A549 (cell line): ENCODE measurements at regions not wholly inside any gene's neighbourhood (a gene's known extent, or its start where the extent isn't known, plus 50 kb on each side); places are given as distances from the start of the nearest gene placed in this dataset.

Source experiments
- ATAC-seq, 2 experiments: fragments of 200-7000 bp in 1 of 2; fragments of >200 bp in 1 of 2; cut with Nextera tagmentation in 1 of 2; cut with Tn5 transposase in 1 of 2; 3 replicates each; pipeline versions ENCODE4 v1.8.0 to v1.9.1; 2018 to 2020; ENCODE audit warnings: mild to moderate bottlenecking in 1 of 2, moderate library complexity in 1 of 2
- CTCF ChIA-PET: fragments of 300-600 bp; sonication (Branson Sonifier 250); formaldehyde crosslinking; extraction: SDS; loops from one replicate; lab custom pipeline; 2021; ENCODE audit warnings: antibody characterized with exemption, inconsistent platforms; lab: Yijun Ruan, JAX
- POLR2A ChIA-PET: fragments of 350-600 bp; formaldehyde crosslinking; extraction: SDS; loops from one replicate; lab custom pipeline; 2021; ENCODE audit warnings: antibody characterized with exemption, inconsistent platforms; lab: Yijun Ruan, JAX
- DNase-seq, 2 experiments: peaks; one replicate each; pipeline versions ENCODE4 v3.0.0 to v3.0.0-alpha.2; 2011 to 2016; ENCODE audit warnings: low read depth in 1 of 2, low spot score in 1 of 2
- FAIRE-seq: peaks from 2 replicates; lab custom pipeline; 2011; peaks lifted over from hg19 to GRCh38; lab: Jason Lieb, UNC
- H3K27ac ChIP-seq, 2 experiments: fragments of >200 bp; sonication (Bioruptor Twin); formaldehyde crosslinking; 3 replicates each; pipeline ENCODE4 v1.5.1; 2016 to 2017
- H3K4me1 ChIP-seq: fragments of >200 bp; sonication (Bioruptor Twin); formaldehyde crosslinking; 3 replicates; pipeline ENCODE4 v1.6.1; 2016
- H3K4me2 ChIP-seq: fragments of >200 bp; sonication (Bioruptor Twin); formaldehyde crosslinking; 3 replicates; pipeline ENCODE4 v1.6.1; 2016
- H3K4me3 ChIP-seq: fragments of >200 bp; sonication (Bioruptor Twin); formaldehyde crosslinking; 3 replicates; pipeline ENCODE4 v1.5.1; 2016
- H3K9me3 ChIP-seq: fragments of >200 bp; sonication (Bioruptor Twin); formaldehyde crosslinking; 3 replicates; pipeline ENCODE4 v1.6.1; 2016
- ATOH8 ChIP-seq: fragments of 250-450 bp; sonication (Bioruptor Pico); IDR thresholded peaks from 2 replicates; pipeline ENCODE4 v1.5.0; 2020; ENCODE audit warnings: low read depth, mild to moderate bottlenecking, moderate library complexity
- BHLHE40 ChIP-seq: IDR thresholded peaks from 2 replicates; pipeline ENCODE4 v1.6.1; 2012; ENCODE audit warnings: low read depth, low read length, inconsistent platforms
- CEBPB ChIP-seq, 2 experiments: fragments of >200 bp in 1 of 2; sonication (Bioruptor Twin) in 1 of 2; formaldehyde crosslinking in 1 of 2; IDR thresholded peaks; 2 replicates each; pipeline ENCODE4 v1.6.1; 2012 to 2016
- CHD4 ChIP-seq: fragments of 200-600 bp; sonication (generic); IDR thresholded peaks from 2 replicates; pipeline ENCODE4 v1.6.1; 2016; ENCODE audit warnings: antibody characterized with exemption, mild to moderate bottlenecking, borderline replicate concordance
- CTCF ChIP-seq: fragments of >200 bp; sonication (Bioruptor Twin); formaldehyde crosslinking; IDR thresholded peaks from 3 replicates; pipeline ENCODE4 v1.5.1; 2016
- E2F6 ChIP-seq: IDR thresholded peaks from 2 replicates; pipeline ENCODE4 v1.6.1; 2012; ENCODE audit warnings: low read depth, borderline replicate concordance
- EHMT2 ChIP-seq: fragments of 200-600 bp; sonication (generic); IDR thresholded peaks from 2 replicates; pipeline ENCODE4 v1.6.1; 2016; ENCODE audit warnings: antibody characterized with exemption, low read depth, mild to moderate bottlenecking, moderate library complexity
- ESRRA ChIP-seq: fragments of 150-350 bp; IDR thresholded peaks from 2 replicates; pipeline ENCODE4 v1.6.1; 2014; ENCODE audit warnings: mild to moderate bottlenecking, low read length, borderline replicate concordance
- FOSB ChIP-seq: fragments of 250-450 bp; sonication (Bioruptor Pico); IDR thresholded peaks from 2 replicates; pipeline ENCODE4 v1.5.0; 2020; ENCODE audit warnings: mild to moderate bottlenecking, moderate library complexity
- FOXS1 ChIP-seq: fragments of 250-450 bp; sonication (Bioruptor Pico); IDR thresholded peaks from 2 replicates; pipeline ENCODE4 v1.5.0; 2020; ENCODE audit warnings: mild to moderate bottlenecking, moderate library complexity
- HOXB13 ChIP-seq: fragments of 250-450 bp; sonication (Bioruptor Pico); IDR thresholded peaks from 2 replicates; pipeline ENCODE4 v1.5.0; 2020; ENCODE audit warnings: low read depth, mild to moderate bottlenecking, moderate library complexity
- HOXB5 ChIP-seq: fragments of 250-450 bp; sonication (Bioruptor Pico); IDR thresholded peaks from 2 replicates; pipeline ENCODE4 v1.5.0; 2020; ENCODE audit warnings: mild to moderate bottlenecking, moderate library complexity
- KDM1A ChIP-seq: fragments of 200-600 bp; sonication (generic); IDR thresholded peaks from 2 replicates; pipeline ENCODE4 v1.6.1; 2016; ENCODE audit warnings: low read depth, mild to moderate bottlenecking
- MAZ ChIP-seq: fragments of 150-350 bp; IDR thresholded peaks from 2 replicates; pipeline ENCODE4 v1.6.1; 2014; ENCODE audit warnings: antibody characterized with exemption, low read depth, low read length, borderline replicate concordance
- NFE2L2 ChIP-seq: fragments of 150-350 bp; conservative IDR thresholded peaks from 2 replicates; pipeline ENCODE4 v1.6.1; 2014; ENCODE audit warnings: low read length
- NPAS2 ChIP-seq: fragments of 250-450 bp; sonication (Bioruptor Pico); IDR thresholded peaks from 2 replicates; pipeline ENCODE4 v1.8.0; 2022; ENCODE audit warnings: mild to moderate bottlenecking, moderate library complexity, borderline replicate concordance
- PHF8 ChIP-seq: fragments of 200-600 bp; sonication (generic); IDR thresholded peaks from 2 replicates; pipeline ENCODE4 v1.6.1; 2016; ENCODE audit warnings: low read depth, mild to moderate bottlenecking, antibody characterized with exemption, moderate library complexity, borderline replicate concordance
- POLR2A ChIP-seq: IDR thresholded peaks from 2 replicates; pipeline ENCODE4 v1.6.1; 2012; ENCODE audit warnings: mild to moderate bottlenecking, low read length
- RAD21 ChIP-seq, 2 experiments: fragments of >200 bp in 1 of 2; sonication (Bioruptor Twin) in 1 of 2; formaldehyde crosslinking in 1 of 2; IDR thresholded peaks in 1 of 2; conservative IDR thresholded peaks in 1 of 2; 2 replicates in 1 of 2; 3 replicates in 1 of 2; pipeline ENCODE4 v1.6.1; 2012 to 2018; ENCODE audit warnings: inconsistent platforms in 1 of 2
- RFX5 ChIP-seq: fragments of 450-650 bp; IDR thresholded peaks from 2 replicates; pipeline ENCODE4 v1.7.1; 2014; ENCODE audit warnings: antibody characterized with exemption, mild to moderate bottlenecking, moderate library complexity
- SREBF2 ChIP-seq: fragments of 450-650 bp; IDR thresholded peaks from 2 replicates; pipeline ENCODE4 v1.6.1; 2014; ENCODE audit warnings: mild to moderate bottlenecking, moderate library complexity
- TFCP2L1 ChIP-seq: fragments of 250-450 bp; sonication (Bioruptor Pico); IDR thresholded peaks from 2 replicates; pipeline ENCODE4 v1.5.0; 2021; ENCODE audit warnings: mild to moderate bottlenecking
- ZC3H11A ChIP-seq: fragments of 450-650 bp; IDR thresholded peaks from 2 replicates; pipeline ENCODE4 v1.6.1; 2014; ENCODE audit warnings: antibody characterized with exemption, mild to moderate bottlenecking
- ZNF302 ChIP-seq: fragments of 250-450 bp; sonication (Bioruptor Pico); IDR thresholded peaks from 2 replicates; pipeline ENCODE4 v1.9.0; 2021; ENCODE audit warnings: inconsistent platforms, mild to moderate bottlenecking, moderate library complexity
- WGBS: methylation state at CpG from one replicate; pipeline ENCODE4 v1.1.6; 2017; ENCODE audit errors: missing lambda C conversion rate; 5-methylcytosine and 5-hydroxymethylcytosine counted together

- TF ChIP-seq HOXB13 (CRISPR knock-in tag), result no peak
- TF ChIP-seq KDM1A, result no peak
- TF ChIP-seq MAZ, result no peak
- TF ChIP-seq TFCP2L1 (CRISPR knock-in tag), result no peak
- TF ChIP-seq, all 56 proteins: peak for 0
Observed at GRCh38 chr21:19244502-19245187, 841.1 kb upstream of the TMPRSS15 start (continued).

- ATAC-seq (no peak), DNase-seq (no peak), FAIRE-seq (no peak)
- Histone ChIP-seq H3K4me3 (no peak overlapping the region), H3K4me1 (no peaks in the 10 kb centered on the region), H3K9me3 (no peaks in the 10 kb centered on the region), H3K4me2 (no peak overlapping the region), H3K27ac (no peak overlapping the region)
- CTCF ChIA-PET, result no interaction called here
- no peak for TF ChIP-seq CHD4
- TF ChIP-seq FOSB (CRISPR knock-in tag), result no peak
- no peak for TF ChIP-seq PHF8
- TF ChIP-seq FOXS1, result no peak
- no peak for TF ChIP-seq CEBPB (IDR thresholded peaks at IDR 0.05)
- 18% methylated on average over 9 of the region's 14 CpGs for WGBS
- POLR2A ChIA-PET, result no interaction called here
Observed at GRCh38 chr21:19245188-19245580, 841.6 kb upstream of the TMPRSS15 start.

- FAIRE-seq (no peak), ATAC-seq (no peak), DNase-seq (no peak)
- no peak overlapping the region for H3K27ac ChIP-seq
- CTCF ChIA-PET, result no interaction called here
- POLR2A ChIA-PET, result no interaction called here
- no peaks in the 10 kb centered on the region for H3K4me1 ChIP-seq
- no peak for TF ChIP-seq NFE2L2
- TF ChIP-seq HOXB13 (CRISPR knock-in tag), result no peak
- TF ChIP-seq E2F6, result no peak
- no peak for TF ChIP-seq SREBF2
- TF ChIP-seq ZNF302 (CRISPR knock-in tag), result no peak
- no peak for TF ChIP-seq ESRRA
- no peak for TF ChIP-seq MAZ
- H3K4me3 ChIP-seq, result no peak overlapping the region
- no peaks in the 10 kb centered on the region for H3K9me3 ChIP-seq
- WGBS, result 52% methylated on average over 16 of the region's 20 CpGs
- no peak overlapping the region for H3K4me2 ChIP-seq
Observed at GRCh38 chr21:19246018-19246417, 842.4 kb upstream of the TMPRSS15 start.

GRCh38 chr21:19256934-19257660 lies 853.5 kb upstream of the TMPRSS15 start:
- Histone ChIP-seq H3K4me2 (no peak overlapping the region), H3K27ac (no peak overlapping the region), H3K9me3 (no peaks in the 10 kb centered on the region), H3K4me3 (no peak overlapping the region), H3K4me1 (no peaks in the 10 kb centered on the region)
- CTCF ChIA-PET, result no interaction called here
- POLR2A ChIA-PET, result no interaction called here
- 5% methylated on average over 4 of the region's 4 CpGs for WGBS
- DNase-seq (no peak), ATAC-seq (no peak), FAIRE-seq (no peak)
- TF ChIP-seq POLR2A (no peak), ESRRA (no peak), BHLHE40 (no peak), RAD21 (conservative IDR thresholded peaks at IDR 0.05 in 1 of 2, IDR thresholded peaks at IDR 0.05 in 1 of 2) (no peak), ATOH8 (CRISPR knock-in tag) (no peak), CHD4 (no peak), NFE2L2 (no peak), ZNF302 (CRISPR knock-in tag) (no peak), EHMT2 (no peak), HOXB13 (CRISPR knock-in tag) (no peak), ZC3H11A (no peak), CTCF (no peak), RFX5 (no peak), HOXB5 (CRISPR knock-in tag) (no peak), NPAS2 (CRISPR knock-in tag) (no peak)
